ENCODE measurements at regions not wholly inside any gene's neighbourhood (a gene's known extent, or its start where the extent isn't known, plus 50 kb on each side); places are given as distances from the start of the nearest gene placed in this dataset.

DNA sequence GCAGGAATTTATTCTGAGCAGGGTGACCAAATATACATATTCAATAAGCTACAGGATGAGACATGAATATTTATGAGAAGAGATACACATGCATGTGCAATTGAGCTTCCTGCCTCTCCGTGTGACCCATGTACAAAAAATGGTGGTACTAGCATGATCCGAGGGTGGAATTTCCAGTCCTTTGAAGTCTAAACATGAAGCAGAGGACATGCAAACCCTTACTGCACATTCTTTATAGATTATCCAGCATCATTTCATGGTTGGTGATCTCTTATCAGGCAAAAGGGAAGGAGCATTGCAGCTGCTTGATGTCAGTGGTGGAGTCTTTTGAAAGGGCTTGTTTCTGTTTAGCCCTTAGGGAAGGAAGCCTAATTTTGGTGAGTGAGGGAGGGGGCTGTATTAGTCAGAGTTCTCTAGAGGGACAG lies 448.6 kb downstream of the SETD4 start:
- no peak for ATAC-seq
- TF ChIP-seq, protein P1, sequence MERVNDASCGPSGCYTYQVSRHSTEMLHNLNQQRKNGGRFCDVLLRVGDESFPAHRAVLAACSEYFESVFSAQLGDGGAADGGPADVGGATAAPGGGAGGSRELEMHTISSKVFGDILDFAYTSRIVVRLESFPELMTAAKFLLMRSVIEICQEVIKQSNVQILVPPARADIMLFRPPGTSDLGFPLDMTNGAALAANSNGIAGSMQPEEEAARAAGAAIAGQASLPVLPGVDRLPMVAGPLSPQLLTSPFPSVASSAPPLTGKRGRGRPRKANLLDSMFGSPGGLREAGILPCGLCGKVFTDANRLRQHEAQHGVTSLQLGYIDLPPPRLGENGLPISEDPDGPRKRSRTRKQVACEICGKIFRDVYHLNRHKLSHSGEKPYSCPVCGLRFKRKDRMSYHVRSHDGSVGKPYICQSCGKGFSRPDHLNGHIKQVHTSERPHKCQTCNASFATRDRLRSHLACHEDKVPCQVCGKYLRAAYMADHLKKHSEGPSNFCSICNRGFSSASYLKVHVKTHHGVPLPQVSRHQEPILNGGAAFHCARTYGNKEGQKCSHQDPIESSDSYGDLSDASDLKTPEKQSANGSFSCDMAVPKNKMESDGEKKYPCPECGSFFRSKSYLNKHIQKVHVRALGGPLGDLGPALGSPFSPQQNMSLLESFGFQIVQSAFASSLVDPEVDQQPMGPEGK (CRISPR knock-in tag; IDR thresholded peaks at IDR 0.05; ENCODE audit: borderline replicate concordance) = no peak
- no peak for TF ChIP-seq PPARA (CRISPR knock-in tag; IDR thresholded peaks at IDR 0.05; ENCODE audit: borderline replicate concordance)
- no peak for TF ChIP-seq ARNTL (CRISPR knock-in tag; IDR thresholded peaks at IDR 0.05; ENCODE audit: borderline replicate concordance, low read depth)
- TF ChIP-seq, protein P2, sequence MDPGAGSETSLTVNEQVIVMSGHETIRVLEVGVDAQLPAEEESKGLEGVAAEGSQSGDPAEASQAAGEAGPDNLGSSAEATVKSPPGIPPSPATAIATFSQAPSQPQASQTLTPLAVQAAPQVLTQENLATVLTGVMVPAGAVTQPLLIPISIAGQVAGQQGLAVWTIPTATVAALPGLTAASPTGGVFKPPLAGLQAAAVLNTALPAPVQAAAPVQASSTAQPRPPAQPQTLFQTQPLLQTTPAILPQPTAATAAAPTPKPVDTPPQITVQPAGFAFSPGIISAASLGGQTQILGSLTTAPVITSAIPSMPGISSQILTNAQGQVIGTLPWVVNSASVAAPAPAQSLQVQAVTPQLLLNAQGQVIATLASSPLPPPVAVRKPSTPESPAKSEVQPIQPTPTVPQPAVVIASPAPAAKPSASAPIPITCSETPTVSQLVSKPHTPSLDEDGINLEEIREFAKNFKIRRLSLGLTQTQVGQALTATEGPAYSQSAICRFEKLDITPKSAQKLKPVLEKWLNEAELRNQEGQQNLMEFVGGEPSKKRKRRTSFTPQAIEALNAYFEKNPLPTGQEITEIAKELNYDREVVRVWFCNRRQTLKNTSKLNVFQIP (CRISPR knock-in tag; IDR thresholded peaks at IDR 0.05; ENCODE audit: borderline replicate concordance, low read depth) = no peak
- TF ChIP-seq TCF4 (CRISPR knock-in tag; IDR thresholded peaks at IDR 0.05; ENCODE audit: borderline replicate concordance) = no peak
- no peak for TF ChIP-seq GLIS3 (CRISPR knock-in tag; IDR thresholded peaks at IDR 0.05)
- TF ChIP-seq, protein P3, sequence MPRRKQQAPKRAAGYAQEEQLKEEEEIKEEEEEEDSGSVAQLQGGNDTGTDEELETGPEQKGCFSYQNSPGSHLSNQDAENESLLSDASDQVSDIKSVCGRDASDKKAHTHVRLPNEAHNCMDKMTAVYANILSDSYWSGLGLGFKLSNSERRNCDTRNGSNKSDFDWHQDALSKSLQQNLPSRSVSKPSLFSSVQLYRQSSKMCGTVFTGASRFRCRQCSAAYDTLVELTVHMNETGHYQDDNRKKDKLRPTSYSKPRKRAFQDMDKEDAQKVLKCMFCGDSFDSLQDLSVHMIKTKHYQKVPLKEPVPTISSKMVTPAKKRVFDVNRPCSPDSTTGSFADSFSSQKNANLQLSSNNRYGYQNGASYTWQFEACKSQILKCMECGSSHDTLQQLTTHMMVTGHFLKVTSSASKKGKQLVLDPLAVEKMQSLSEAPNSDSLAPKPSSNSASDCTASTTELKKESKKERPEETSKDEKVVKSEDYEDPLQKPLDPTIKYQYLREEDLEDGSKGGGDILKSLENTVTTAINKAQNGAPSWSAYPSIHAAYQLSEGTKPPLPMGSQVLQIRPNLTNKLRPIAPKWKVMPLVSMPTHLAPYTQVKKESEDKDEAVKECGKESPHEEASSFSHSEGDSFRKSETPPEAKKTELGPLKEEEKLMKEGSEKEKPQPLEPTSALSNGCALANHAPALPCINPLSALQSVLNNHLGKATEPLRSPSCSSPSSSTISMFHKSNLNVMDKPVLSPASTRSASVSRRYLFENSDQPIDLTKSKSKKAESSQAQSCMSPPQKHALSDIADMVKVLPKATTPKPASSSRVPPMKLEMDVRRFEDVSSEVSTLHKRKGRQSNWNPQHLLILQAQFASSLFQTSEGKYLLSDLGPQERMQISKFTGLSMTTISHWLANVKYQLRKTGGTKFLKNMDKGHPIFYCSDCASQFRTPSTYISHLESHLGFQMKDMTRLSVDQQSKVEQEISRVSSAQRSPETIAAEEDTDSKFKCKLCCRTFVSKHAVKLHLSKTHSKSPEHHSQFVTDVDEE (CRISPR knock-in tag; IDR thresholded peaks at IDR 0.05) = no peak
- no peak for TF ChIP-seq ISL1 (CRISPR knock-in tag; IDR thresholded peaks at IDR 0.05)
- TF ChIP-seq OSR1 (CRISPR knock-in tag; IDR thresholded peaks at IDR 0.05) = no peak
- no peak for TF ChIP-seq ZNF8 (CRISPR knock-in tag; IDR thresholded peaks at IDR 0.05)
- no peak for TF ChIP-seq ZC3H10 (CRISPR knock-in tag; IDR thresholded peaks at IDR 0.05)
- TF ChIP-seq ZFP30 (CRISPR knock-in tag; IDR thresholded peaks at IDR 0.05) = no peak
- TF ChIP-seq SNAI2 (CRISPR knock-in tag; IDR thresholded peaks at IDR 0.05) = no peak
- TF ChIP-seq RARB (CRISPR knock-in tag; IDR thresholded peaks at IDR 0.05) = no peak
- TF ChIP-seq, protein P4, sequence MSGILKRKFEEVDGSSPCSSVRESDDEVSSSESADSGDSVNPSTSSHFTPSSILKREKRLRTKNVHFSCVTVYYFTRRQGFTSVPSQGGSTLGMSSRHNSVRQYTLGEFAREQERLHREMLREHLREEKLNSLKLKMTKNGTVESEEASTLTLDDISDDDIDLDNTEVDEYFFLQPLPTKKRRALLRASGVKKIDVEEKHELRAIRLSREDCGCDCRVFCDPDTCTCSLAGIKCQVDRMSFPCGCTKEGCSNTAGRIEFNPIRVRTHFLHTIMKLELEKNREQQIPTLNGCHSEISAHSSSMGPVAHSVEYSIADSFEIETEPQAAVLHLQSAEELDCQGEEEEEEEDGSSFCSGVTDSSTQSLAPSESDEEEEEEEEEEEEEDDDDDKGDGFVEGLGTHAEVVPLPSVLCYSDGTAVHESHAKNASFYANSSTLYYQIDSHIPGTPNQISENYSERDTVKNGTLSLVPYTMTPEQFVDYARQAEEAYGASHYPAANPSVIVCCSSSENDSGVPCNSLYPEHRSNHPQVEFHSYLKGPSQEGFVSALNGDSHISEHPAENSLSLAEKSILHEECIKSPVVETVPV (CRISPR knock-in tag; IDR thresholded peaks at IDR 0.05) = no peak
- TF ChIP-seq BACH2 (CRISPR knock-in tag; IDR thresholded peaks at IDR 0.05; ENCODE audit: borderline replicate concordance) = no peak
- TF ChIP-seq CSDC2 (CRISPR knock-in tag; IDR thresholded peaks at IDR 0.05) = no peak
- TF ChIP-seq TOX (CRISPR knock-in tag; IDR thresholded peaks at IDR 0.05; ENCODE audit: borderline replicate concordance) = no peak
- TF ChIP-seq, protein P5, sequence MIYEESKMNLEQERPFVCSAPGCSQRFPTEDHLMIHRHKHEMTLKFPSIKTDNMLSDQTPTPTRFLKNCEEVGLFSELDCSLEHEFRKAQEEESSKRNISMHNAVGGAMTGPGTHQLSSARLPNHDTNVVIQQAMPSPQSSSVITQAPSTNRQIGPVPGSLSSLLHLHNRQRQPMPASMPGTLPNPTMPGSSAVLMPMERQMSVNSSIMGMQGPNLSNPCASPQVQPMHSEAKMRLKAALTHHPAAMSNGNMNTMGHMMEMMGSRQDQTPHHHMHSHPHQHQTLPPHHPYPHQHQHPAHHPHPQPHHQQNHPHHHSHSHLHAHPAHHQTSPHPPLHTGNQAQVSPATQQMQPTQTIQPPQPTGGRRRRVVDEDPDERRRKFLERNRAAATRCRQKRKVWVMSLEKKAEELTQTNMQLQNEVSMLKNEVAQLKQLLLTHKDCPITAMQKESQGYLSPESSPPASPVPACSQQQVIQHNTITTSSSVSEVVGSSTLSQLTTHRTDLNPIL (CRISPR knock-in tag; IDR thresholded peaks at IDR 0.05; ENCODE audit: low read depth) = no peak
- TF ChIP-seq ZFP3 (CRISPR knock-in tag; IDR thresholded peaks at IDR 0.05) = no peak

DNA sequence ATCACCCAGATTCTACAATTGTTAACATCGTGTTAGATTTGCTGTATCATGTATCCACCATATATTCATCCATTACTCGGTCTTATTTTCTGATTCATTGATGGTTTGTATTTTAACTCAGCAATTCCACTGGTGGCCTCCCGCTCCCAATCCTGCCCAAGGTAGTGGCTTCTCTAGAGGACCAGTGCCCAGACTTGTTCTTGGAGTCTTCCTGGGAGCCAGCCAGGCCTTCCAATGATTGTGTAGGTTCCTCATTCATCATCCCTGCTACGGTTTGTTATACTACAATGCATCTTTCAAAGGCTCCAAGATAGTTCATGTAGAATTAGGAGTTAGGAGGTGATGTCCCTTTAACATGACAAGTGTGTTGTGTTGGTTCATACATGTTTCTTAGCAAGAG lies 451.1 kb downstream of the SETD4 start:
- TF ChIP-seq ZNF565 (CRISPR knock-in tag; conservative IDR thresholded peaks at IDR 0.05; ENCODE audit: low read depth) = no peak
- TF ChIP-seq CSDC2 (CRISPR knock-in tag; IDR thresholded peaks at IDR 0.05) = no peak
- TF ChIP-seq, protein P3 (CRISPR knock-in tag; IDR thresholded peaks at IDR 0.05) = no peak
- no peak for TF ChIP-seq ZFP30 (CRISPR knock-in tag; IDR thresholded peaks at IDR 0.05)
- TF ChIP-seq, protein P2 (CRISPR knock-in tag; IDR thresholded peaks at IDR 0.05; ENCODE audit: borderline replicate concordance, low read depth) = no peak
- no peak for TF ChIP-seq ZNF8 (CRISPR knock-in tag; IDR thresholded peaks at IDR 0.05)
- ATAC-seq = no peak

All from SK-N-SH treated with all-trans-retinoic acid at 6 μM for 48 hours (cell line).